Dendritic cell treated with granulocyte-macrophage colony-stimulating factor and Interleukin-4, amounts not matched to agents 40 ng/mL and 50 ng/mL, for 4 days (primary cell): ENCODE measurements at regions not wholly inside any gene's neighbourhood (a gene's known extent, or its start where the extent isn't known, plus 50 kb on each side); places are given as distances from the start of the nearest gene placed in this dataset.

Source experiments
- H3K27ac Mint-ChIP-seq: one replicate; pipeline ENCODE4 v1.8.0; 2022; ENCODE audit warnings: mild to moderate bottlenecking, mixed read lengths
- H3K27me3 Mint-ChIP-seq: one replicate; pipeline ENCODE4 v1.8.0; 2022; ENCODE audit warnings: mild to moderate bottlenecking, mixed read lengths
- H3K36me3 Mint-ChIP-seq: one replicate; pipeline ENCODE4 v1.8.0; 2022; ENCODE audit warnings: low read depth, mixed read lengths
- H3K4me1 Mint-ChIP-seq: one replicate; pipeline ENCODE4 v1.8.0; 2022; ENCODE audit warnings: low read depth, mixed read lengths
- H3K4me3 Mint-ChIP-seq: one replicate; pipeline ENCODE4 v1.8.0; 2022; ENCODE audit warnings: mild to moderate bottlenecking, moderate library complexity, mixed read lengths
- H3K9me3 Mint-ChIP-seq: one replicate; pipeline ENCODE4 v1.8.0; 2022; ENCODE audit warnings: mixed read lengths
- intact Hi-C: fragments of 100-400 bp; cut with micrococcal nuclease; formaldehyde crosslinking; loops from one replicate; pipeline ENCODE4 v1.15.0; 2022

- Mint-ChIP-seq H3K27ac (no peak overlapping the region), H3K4me3 (no peak overlapping the region), H3K9me3 (no peaks in the 10 kb centered on the region), H3K36me3 (no peaks in the 10 kb centered on the region), H3K4me1 (no peaks in the 10 kb centered on the region), H3K27me3 (no peaks in the 10 kb centered on the region)
- intact Hi-C loops = no loop called here
These were observed 205.2 kb upstream of the EDIL3 start for GRCh38 chr5:84589926-84590325.

GRCh38 chr5:84585218-84585617, 200.5 kb upstream of the EDIL3 start:
- no peaks in the 10 kb centered on the region for H3K4me1 Mint-ChIP-seq
- no peaks in the 10 kb centered on the region for H3K36me3 Mint-ChIP-seq
- H3K4me3 Mint-ChIP-seq = no peak overlapping the region
- no peaks in the 10 kb centered on the region for H3K9me3 Mint-ChIP-seq
- intact Hi-C loops = no loop called here
- H3K27me3 Mint-ChIP-seq = no peaks in the 10 kb centered on the region
- no peak overlapping the region for H3K27ac Mint-ChIP-seq

GRCh38 chr5:84578226-84578625, 193.5 kb upstream of the EDIL3 start:
- intact Hi-C loops = no loop called here
- H3K4me3 Mint-ChIP-seq = no peak overlapping the region

GRCh38 chr5:84573017-84573712, 188.5 kb upstream of the EDIL3 start:
- intact Hi-C loops = no loop called here
- Mint-ChIP-seq H3K4me1 (peaks cover 11% of the 10 kb centered on the region), H3K27me3 (no peaks in the 10 kb centered on the region), H3K9me3 (peaks cover 9% of the 10 kb centered on the region), H3K4me3 (no peak overlapping the region), H3K27ac (no peak overlapping the region), H3K36me3 (no peaks in the 10 kb centered on the region)

More at GRCh38 chr5:84578226-84578625, 193.5 kb upstream of the EDIL3 start:
- Mint-ChIP-seq H3K36me3 (no peaks in the 10 kb centered on the region), H3K4me1 (no peaks in the 10 kb centered on the region), H3K9me3 (no peaks in the 10 kb centered on the region), H3K27me3 (no peaks in the 10 kb centered on the region), H3K27ac (no peak overlapping the region)

- Mint-ChIP-seq H3K27me3 (no peaks in the 10 kb centered on the region), H3K4me1 (peaks cover 11% of the 10 kb centered on the region), H3K9me3 (peaks cover 9% of the 10 kb centered on the region), H3K27ac (no peak overlapping the region), H3K36me3 (no peaks in the 10 kb centered on the region), H3K4me3 (no peak overlapping the region)
- intact Hi-C loops = no loop called here
These were observed 184.6 kb upstream of the EDIL3 start for GRCh38 chr5:84569307-84569706.

GRCh38 chr5:84568171-84568570, 183.5 kb upstream of the EDIL3 start:
- Mint-ChIP-seq H3K27ac (no peak overlapping the region), H3K27me3 (no peaks in the 10 kb centered on the region), H3K9me3 (peaks cover 9% of the 10 kb centered on the region), H3K4me3 (no peak overlapping the region), H3K36me3 (no peaks in the 10 kb centered on the region), H3K4me1 (peaks cover 11% of the 10 kb centered on the region)
- intact Hi-C loops = no loop called here

- no peak overlapping the region for H3K27ac Mint-ChIP-seq
- no peaks in the 10 kb centered on the region for H3K36me3 Mint-ChIP-seq
- no peak overlapping the region for H3K4me3 Mint-ChIP-seq
- intact Hi-C loops = no loop called here
- no peaks in the 10 kb centered on the region for H3K27me3 Mint-ChIP-seq
- peaks cover 9% of the 10 kb centered on the region for H3K9me3 Mint-ChIP-seq
- H3K4me1 Mint-ChIP-seq = peaks cover 11% of the 10 kb centered on the region
These were observed 181.2 kb upstream of the EDIL3 start for GRCh38 chr5:84565866-84566265.

- no peaks in the 10 kb centered on the region for H3K4me1 Mint-ChIP-seq
- H3K27ac Mint-ChIP-seq = no peak overlapping the region
- H3K4me3 Mint-ChIP-seq = no peak overlapping the region
- peaks cover under 1% of the 10 kb centered on the region for H3K9me3 Mint-ChIP-seq
- intact Hi-C loops = no loop called here
- H3K27me3 Mint-ChIP-seq = no peaks in the 10 kb centered on the region
- no peaks in the 10 kb centered on the region for H3K36me3 Mint-ChIP-seq
These were observed 179.8 kb upstream of the EDIL3 start for GRCh38 chr5:84564321-84565075.

- H3K4me3 Mint-ChIP-seq = no peak overlapping the region
- H3K27ac Mint-ChIP-seq = no peak overlapping the region
- H3K27me3 Mint-ChIP-seq = no peaks in the 10 kb centered on the region
- intact Hi-C loops = no loop called here
- H3K36me3 Mint-ChIP-seq = no peaks in the 10 kb centered on the region
- no peaks in the 10 kb centered on the region for H3K4me1 Mint-ChIP-seq
- peaks cover 25% of the 10 kb centered on the region for H3K9me3 Mint-ChIP-seq
These were observed 165.5 kb upstream of the EDIL3 start for GRCh38 chr5:84550222-84550621.

- no peak overlapping the region for H3K27ac Mint-ChIP-seq
- no peaks in the 10 kb centered on the region for H3K27me3 Mint-ChIP-seq
- peaks cover 17% of the 10 kb centered on the region for H3K9me3 Mint-ChIP-seq
- H3K4me3 Mint-ChIP-seq = no peak overlapping the region
- no peaks in the 10 kb centered on the region for H3K4me1 Mint-ChIP-seq
- intact Hi-C loops = no loop called here
- no peaks in the 10 kb centered on the region for H3K36me3 Mint-ChIP-seq
These were observed 164.4 kb upstream of the EDIL3 start for GRCh38 chr5:84549054-84549453.

GRCh38 chr5:84546686-84547085, 162.0 kb upstream of the EDIL3 start:
- Mint-ChIP-seq H3K4me1 (no peaks in the 10 kb centered on the region), H3K36me3 (no peaks in the 10 kb centered on the region), H3K4me3 (no peak overlapping the region), H3K27ac (no peak overlapping the region), H3K27me3 (no peaks in the 10 kb centered on the region), H3K9me3 (peaks cover 30% of the 10 kb centered on the region)
- intact Hi-C loops = no loop called here

GRCh38 chr5:84536797-84537196, 152.1 kb upstream of the EDIL3 start:
- H3K36me3 Mint-ChIP-seq = no peaks in the 10 kb centered on the region
- H3K27ac Mint-ChIP-seq = no peak overlapping the region
- intact Hi-C loops = no loop called here
- no peak overlapping the region for H3K4me3 Mint-ChIP-seq
- peaks cover 30% of the 10 kb centered on the region for H3K9me3 Mint-ChIP-seq
- no peaks in the 10 kb centered on the region for H3K4me1 Mint-ChIP-seq
- H3K27me3 Mint-ChIP-seq = no peaks in the 10 kb centered on the region

GRCh38 chr5:84535281-84535680, 150.6 kb upstream of the EDIL3 start:
- intact Hi-C loops = no loop called here
- no peaks in the 10 kb centered on the region for H3K36me3 Mint-ChIP-seq

GRCh38 chr5:84524491-84524890, 139.8 kb upstream of the EDIL3 start:
- Mint-ChIP-seq H3K4me3 (no peak overlapping the region), H3K4me1 (no peaks in the 10 kb centered on the region), H3K27ac (no peak overlapping the region), H3K27me3 (no peaks in the 10 kb centered on the region), H3K36me3 (no peaks in the 10 kb centered on the region), H3K9me3 (peaks cover 7% of the 10 kb centered on the region)
- intact Hi-C loops = no loop called here

More at GRCh38 chr5:84535281-84535680, 150.6 kb upstream of the EDIL3 start:
- Mint-ChIP-seq H3K4me3 (no peak overlapping the region), H3K27me3 (no peaks in the 10 kb centered on the region), H3K27ac (no peak overlapping the region), H3K9me3 (peaks cover 17% of the 10 kb centered on the region), H3K4me1 (no peaks in the 10 kb centered on the region)
